ENCODE measurements at regions not wholly inside any gene's neighbourhood (a gene's known extent, or its start where the extent isn't known, plus 50 kb on each side); places are given as distances from the start of the nearest gene placed in this dataset.

- TF ChIP-seq EP300 (IDR thresholded peaks at IDR 0.05), result no peak
- TF ChIP-seq CTCF (IDR thresholded peaks at IDR 0.05), result no peak
- no peak for TF ChIP-seq POLR2A (IDR thresholded peaks at IDR 0.05)
- no peak for TF ChIP-seq POLR2AphosphoS5 (IDR thresholded peaks at IDR 0.05)
These were observed 891.1 kb upstream of the AGA start for GRCh38 chr4:178333355-178333754.
